IMR-90 (cell line): ENCODE measurements at regions not wholly inside any gene's neighbourhood (a gene's known extent, or its start where the extent isn't known, plus 50 kb on each side); places are given as distances from the start of the nearest gene placed in this dataset.
"Not testable (repeated sequence)": the region's sequence is repeated elsewhere in the genome, so short reads cannot be mapped to it uniquely, and the experiment has no call there.

Source experiments
- ATAC-seq: fragments of 200-7000 bp; cut with Tn5 transposase; 2 replicates; pipeline ENCODE4 v1.9.1; 2020; ENCODE audit warnings: low read depth, mild to moderate bottlenecking, moderate library complexity
- BruUV-seq: library from RNA; stranded (reverse); fragments of 400-500 nt; replicated peaks from 2 replicates; lab custom pipeline; 2021; lab: Mats Ljungman, UMichigan
- CTCF ChIA-PET: fragments of 300-600 bp; formaldehyde crosslinking; extraction: SDS; loops from one replicate; lab custom pipeline; 2021; ENCODE audit warnings: antibody characterized with exemption; lab: Yijun Ruan, JAX
- POLR2A ChIA-PET: fragments of 300-600 bp; sonication (Branson Sonifier 250); formaldehyde crosslinking; loops from one replicate; lab custom pipeline; 2022; ENCODE audit warnings: antibody characterized with exemption; ENCODE audit not compliant: unreplicated experiment; lab: Charles Lee
- DNase-seq: peaks from one replicate; pipeline ENCODE4 v3.0.0; 2013
- H2AFZ ChIP-seq: replicated peaks from 2 replicates; pipeline ENCODE3; 2013; ENCODE audit warnings: low read length, mild to moderate bottlenecking; ENCODE audit not compliant: poor library complexity
- H2AK5ac ChIP-seq: 2 replicates; pipeline ENCODE4 v1.6.1; 2013; ENCODE audit warnings: low read depth, low read length, inconsistent platforms
- H2AK9ac ChIP-seq: replicated peaks from 2 replicates; pipeline ENCODE3; 2013; ENCODE audit warnings: mild to moderate bottlenecking, low read depth, low read length, moderate library complexity; ENCODE audit not compliant: poor library complexity
- H2BK120ac ChIP-seq: 2 replicates; pipeline ENCODE4 v1.6.1; 2013; ENCODE audit warnings: low read depth, low read length, inconsistent platforms
- H2BK15ac ChIP-seq: 3 replicates; pipeline ENCODE4 v1.6.1; 2013; ENCODE audit warnings: low read depth, low read length, inconsistent platforms
- H2BK20ac ChIP-seq: 2 replicates; pipeline ENCODE4 v1.6.1; 2013; ENCODE audit warnings: low read depth, mild to moderate bottlenecking, inconsistent platforms, low read length, moderate library complexity
- H2BK5ac ChIP-seq: 2 replicates; pipeline ENCODE4 v1.6.1; 2013; ENCODE audit warnings: mild to moderate bottlenecking, low read depth, low read length, inconsistent platforms; ENCODE audit not compliant: poor library complexity, severe bottlenecking
- H3K14ac ChIP-seq: replicated peaks from 2 replicates; pipeline ENCODE4 v1.6.1; 2013; ENCODE audit warnings: low read depth, low read length, inconsistent platforms
- H3K18ac ChIP-seq: 2 replicates; pipeline ENCODE4 v1.6.1; 2013; ENCODE audit warnings: low read depth, low read length, control low read depth
- H3K23ac ChIP-seq: 2 replicates; pipeline ENCODE4 v1.6.1; 2013; ENCODE audit warnings: low read depth, low read length, inconsistent platforms
- H3K27ac ChIP-seq: 2 replicates; pipeline ENCODE4 v1.5.1; 2013; ENCODE audit warnings: mild to moderate bottlenecking, control low read depth, low read length; ENCODE audit not compliant: insufficient read depth
- H3K27me3 ChIP-seq: 2 replicates; pipeline ENCODE4 v1.6.1; 2013; ENCODE audit warnings: low read length; ENCODE audit not compliant: control insufficient read depth, insufficient read depth
- H3K36me3 ChIP-seq: 2 replicates; pipeline ENCODE4 v1.6.1; 2013; ENCODE audit warnings: low read length, mixed read lengths; ENCODE audit not compliant: control insufficient read depth, insufficient read depth
- H3K4ac ChIP-seq: 2 replicates; pipeline ENCODE4 v1.6.1; 2013; ENCODE audit warnings: low read depth, low read length, inconsistent platforms
- H3K4me1 ChIP-seq: 2 replicates; pipeline ENCODE4 v1.6.1; 2013; ENCODE audit warnings: low read length, mixed read lengths; ENCODE audit not compliant: control insufficient read depth, insufficient read depth
- H3K4me2 ChIP-seq: 2 replicates; pipeline ENCODE4 v1.6.1; 2013; ENCODE audit warnings: low read depth, mild to moderate bottlenecking, control low read depth, low read length, moderate library complexity
- H3K4me3 ChIP-seq: 2 replicates; pipeline ENCODE4 v1.5.1; 2013; ENCODE audit warnings: low read depth, mild to moderate bottlenecking, control low read depth, low read length, moderate library complexity; ENCODE audit not compliant: insufficient read depth
- H3K56ac ChIP-seq: 2 replicates; pipeline ENCODE4 v1.6.1; 2013; ENCODE audit warnings: low read length, inconsistent platforms; ENCODE audit not compliant: insufficient read depth; ENCODE audit errors: extremely low read depth
- H3K79me1 ChIP-seq, 2 experiments: 2 replicates each; pipeline ENCODE4 v1.6.1; 2013; ENCODE audit warnings: low read length in 2 of 2, inconsistent platforms in 1 of 2, low read depth in 1 of 2
- H3K9ac ChIP-seq: 2 replicates; pipeline ENCODE4 v1.6.1; 2013; ENCODE audit warnings: low read depth, low read length, control low read depth
- H3K9me1 ChIP-seq: 2 replicates; pipeline ENCODE4 v1.6.1; 2013; ENCODE audit warnings: low read length, inconsistent platforms; ENCODE audit not compliant: insufficient read depth
- H3K9me3 ChIP-seq: 2 replicates; pipeline ENCODE4 v1.6.1; 2013; ENCODE audit warnings: low read length; ENCODE audit not compliant: control insufficient read depth, insufficient read depth
- H4K20me1 ChIP-seq: 2 replicates; pipeline ENCODE4 v1.6.1; 2013; ENCODE audit warnings: low read length, inconsistent platforms; ENCODE audit not compliant: insufficient read depth
- H4K5ac ChIP-seq: 2 replicates; pipeline ENCODE4 v1.6.1; 2013; ENCODE audit warnings: mild to moderate bottlenecking, low read depth, low read length, control low read depth
- H4K8ac ChIP-seq, 2 experiments: 2 replicates each; pipeline ENCODE4 v1.6.1; 2013; ENCODE audit warnings: low read depth in 2 of 2, low read length in 2 of 2, control low read depth in 1 of 2, inconsistent platforms in 1 of 2
- H4K91ac ChIP-seq: 2 replicates; pipeline ENCODE4 v1.6.1; 2013; ENCODE audit warnings: low read depth, low read length, inconsistent platforms; ENCODE audit not compliant: insufficient read depth
- WGBS, 2 experiments: methylation state at CpG; one replicate each; pipeline versions ENCODE4 v1.1.5 to v1.1.7; 2013; ENCODE audit warnings: missing lambda C conversion rate in 2 of 2; ENCODE audit not compliant: insufficient read length in 1 of 2; ENCODE audit errors: extremely low coverage in 2 of 2; 5-methylcytosine and 5-hydroxymethylcytosine counted together
- dilution Hi-C: fragments of 300-500 bp; cut with HindIII; formaldehyde crosslinking; loops from one replicate; pipeline ENCODE4 v1.14.3; 2018; ENCODE audit warnings: low sequenced_read_pairs; ENCODE audit not compliant: unreplicated experiment
- in situ Hi-C: fragments of 300-500 bp; cut with MboI; formaldehyde crosslinking; loops from 3 replicates; pipeline ENCODE4 v1.14.3; 2019; ENCODE audit warnings: low sequenced_read_pairs, inconsistent platforms, mixed read lengths
- intact Hi-C: fragments of 100-400 bp; cut with micrococcal nuclease; formaldehyde crosslinking; loops from 2 replicates; pipeline ENCODE4 v1.10.0; 2022

DNA sequence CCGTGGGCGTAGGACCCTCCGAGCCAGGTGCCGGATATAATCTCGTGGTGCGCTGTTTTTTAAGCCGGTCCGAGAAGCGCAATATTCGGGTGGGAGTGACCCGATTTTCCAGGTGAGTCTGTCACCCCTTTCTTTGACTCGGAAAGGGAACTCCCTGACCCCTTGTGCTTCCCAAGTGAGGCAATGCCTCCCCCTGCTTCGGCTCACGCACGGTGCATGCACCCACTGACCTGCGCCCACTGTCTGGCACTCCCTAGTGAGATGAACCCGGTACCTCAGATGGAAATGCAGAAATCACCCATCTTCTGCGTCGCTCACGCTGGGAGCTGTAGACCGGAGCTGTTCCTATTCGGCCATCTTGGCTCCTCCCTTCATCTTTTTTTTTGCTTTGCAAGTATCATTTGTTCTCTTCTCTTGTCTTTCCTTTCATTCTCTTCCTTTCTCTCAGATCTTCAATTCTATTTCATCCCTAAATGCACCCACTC, 50.2 kb upstream of the CSNK1A1L start:
- not testable (repeated sequence) for BruUV-seq

More for the DNA sequence above, 50.2 kb upstream of the CSNK1A1L start:
- H3K9me1 ChIP-seq, H3K18ac ChIP-seq, H2AK9ac ChIP-seq, CTCF ChIA-PET, H2BK20ac ChIP-seq, POLR2A ChIA-PET, dilution Hi-C loops, H3K4me2 ChIP-seq, H3K4me1 ChIP-seq, H2AK5ac ChIP-seq, H3K36me3 ChIP-seq, H3K23ac ChIP-seq, H4K20me1 ChIP-seq, H3K4ac ChIP-seq, ATAC-seq, H4K8ac ChIP-seq, H3K14ac ChIP-seq, H4K5ac ChIP-seq, H3K56ac ChIP-seq, H2BK15ac ChIP-seq, H3K27me3 ChIP-seq, H4K91ac ChIP-seq, H2BK120ac ChIP-seq, DNase-seq, H3K9ac ChIP-seq, in situ Hi-C loops, H3K9me3 ChIP-seq, H3K79me1 ChIP-seq, H2AFZ ChIP-seq, intact Hi-C loops, H2BK5ac ChIP-seq, H3K27ac ChIP-seq, H3K4me3 ChIP-seq: not testable (repeated sequence)
- WGBS, 2 experiments, result 98% methylated on average over 9 of the region's 22 CpGs; no CpG with 5 or more reads in 1 of the 2 experiments
